ENCODE measurements at regions not wholly inside any gene's neighbourhood (a gene's known extent, or its start where the extent isn't known, plus 50 kb on each side); places are given as distances from the start of the nearest gene placed in this dataset.

DNA sequence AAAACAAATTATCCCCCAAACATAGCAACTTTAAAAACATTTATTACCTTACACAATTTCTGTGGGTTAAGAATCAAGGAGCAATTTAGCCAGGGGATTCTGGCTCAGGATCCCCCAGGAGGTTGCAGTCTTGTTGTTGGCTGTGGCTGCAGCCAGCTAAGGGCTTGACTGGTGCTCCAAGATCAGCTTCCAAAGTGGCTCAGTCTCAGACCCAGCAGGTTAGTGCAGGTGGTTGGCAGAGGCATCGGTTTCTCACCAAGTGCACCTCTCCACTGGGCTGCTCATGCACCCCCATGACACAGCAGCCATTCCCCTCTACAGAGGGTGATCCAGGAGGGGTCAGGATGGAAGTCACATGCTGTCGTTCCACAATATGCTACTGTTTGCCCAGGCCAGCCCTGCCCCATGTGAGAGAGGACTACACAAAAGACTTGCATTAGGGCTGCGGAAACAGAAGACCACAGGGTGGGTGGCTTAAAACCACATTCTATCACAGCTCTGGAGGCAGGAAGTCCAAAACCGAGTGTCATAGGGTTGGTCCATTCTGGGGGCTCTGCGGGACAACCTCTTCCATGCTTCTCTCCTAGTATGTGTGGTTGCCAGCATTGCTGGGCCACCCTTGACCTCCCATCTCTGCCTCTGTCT lies 125.8 kb downstream of the C6orf118 start:
- 78% methylated on average over 5 of the region's 5 CpGs for WGBS
- no peak overlapping the region for H3K4me3 ChIP-seq (ENCODE audit: insufficient read depth in 1 of 2, low read depth in 1 of 2, low read length in 2 of 2)
- DNase-seq: no peak
- H3K36me3 ChIP-seq (ENCODE audit: control insufficient read depth in 1 of 2, insufficient read depth in 2 of 2, low read depth in 1 of 2, low read length in 2 of 2): no peaks in the 10 kb centered on the region
- no peaks in the 10 kb centered on the region for H3K4me1 ChIP-seq (ENCODE audit: control insufficient read depth, insufficient read depth, low read depth, low read length)
- no peaks in the 10 kb centered on the region for H3K79me1 ChIP-seq (replicated peaks; ENCODE audit: low read length, poor library complexity, severe bottlenecking)
- peaks cover 0 to 4% of the 10 kb centered on the region in 2 experiments for H3K27me3 ChIP-seq (ENCODE audit: control insufficient read depth in 1 of 2, insufficient read depth in 1 of 2, low read length in 2 of 2)
- no peak overlapping the region for H4K8ac ChIP-seq (ENCODE audit: low read length)
- no peak overlapping the region for H2BK5ac ChIP-seq (ENCODE audit: low read depth, low read length, poor library complexity, severe bottlenecking)
- H2BK12ac ChIP-seq (ENCODE audit: low read length in 2 of 2): no peak overlapping the region
- H3K4ac ChIP-seq (ENCODE audit: low read depth in 1 of 2, low read length in 2 of 2): no peak overlapping the region
- no peak overlapping the region for H3K14ac ChIP-seq (ENCODE audit: low read length in 2 of 2)
- H2AK5ac ChIP-seq (ENCODE audit: low read length, severe bottlenecking): no peak overlapping the region
- H2AFZ ChIP-seq (ENCODE audit: low read depth, low read length): no peak overlapping the region
- H2BK15ac ChIP-seq (ENCODE audit: low read depth, poor library complexity, severe bottlenecking): no peak overlapping the region
- H3K9ac ChIP-seq (ENCODE audit: low read length): no peak overlapping the region
- no peak overlapping the region for H4K91ac ChIP-seq (ENCODE audit: low read length)
- H2BK120ac ChIP-seq (ENCODE audit: low read depth, low read length): no peak overlapping the region
- no peaks in the 10 kb centered on the region for H3K9me3 ChIP-seq (ENCODE audit: control insufficient read depth, low read length)
- H3K27ac ChIP-seq (ENCODE audit: low read length, poor library complexity, severe bottlenecking): no peak overlapping the region
- H3K18ac ChIP-seq (ENCODE audit: low read depth in 1 of 2, low read length in 2 of 2): no peak overlapping the region
- H3K23ac ChIP-seq (ENCODE audit: low read length in 2 of 2): no peak overlapping the region
- no peak overlapping the region for H3K4me2 ChIP-seq (ENCODE audit: low read length, poor library complexity, severe bottlenecking)

DNA sequence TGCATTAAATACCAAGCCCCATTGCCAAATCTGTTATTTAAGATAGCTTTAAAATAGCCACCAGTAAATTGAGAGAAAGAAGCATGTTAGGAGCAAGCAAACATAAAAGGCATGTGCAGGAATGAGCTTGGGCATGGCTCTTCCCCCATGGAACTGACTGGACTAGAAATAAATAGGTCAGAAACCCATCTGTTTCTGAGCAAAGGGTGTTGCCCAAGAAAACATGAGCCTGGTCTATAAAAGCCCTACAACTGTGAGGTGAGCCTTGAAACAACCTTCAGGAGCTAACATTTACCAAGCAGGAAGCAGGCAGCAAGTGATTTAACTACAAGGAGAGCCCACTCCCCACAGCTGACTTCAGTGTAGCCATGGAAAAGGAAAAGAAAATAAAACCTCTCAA lies 126.3 kb downstream of the C6orf118 start:
- Histone ChIP-seq H3K4me2 (ENCODE audit: low read length, poor library complexity, severe bottlenecking) (no peak overlapping the region), H3K27me3 (ENCODE audit: control insufficient read depth in 1 of 2, insufficient read depth in 1 of 2, low read length in 2 of 2) (peaks cover 0 to 2% of the 10 kb centered on the region in 2 experiments)

DNA sequence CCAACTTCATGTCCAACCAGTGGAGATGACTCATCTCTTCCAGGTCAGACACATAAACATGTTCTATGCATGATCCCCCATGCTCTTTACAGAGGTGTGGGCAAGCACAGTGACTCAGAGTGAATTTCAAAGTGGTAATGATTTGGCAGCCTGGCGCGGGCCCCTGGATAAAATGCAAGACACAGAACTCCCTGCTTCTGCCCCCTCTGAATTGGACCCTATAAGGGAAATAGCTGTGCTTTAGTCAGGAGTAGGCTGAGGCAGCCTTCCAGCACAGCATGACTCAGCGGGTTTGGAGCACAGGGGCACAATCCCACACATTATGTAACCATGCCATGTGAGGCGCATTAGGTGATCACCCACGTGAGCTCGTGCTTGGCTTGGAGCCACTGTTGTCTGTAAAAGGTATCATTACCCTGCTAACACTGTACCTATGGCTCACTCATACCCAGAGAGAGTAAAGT lies 127.4 kb downstream of the C6orf118 start:
- H3K18ac ChIP-seq (ENCODE audit: low read depth in 1 of 2, low read length in 2 of 2): no peak overlapping the region
- no peak overlapping the region for H2AK5ac ChIP-seq (ENCODE audit: low read length, severe bottlenecking)
- no peaks in the 10 kb centered on the region for H3K79me1 ChIP-seq (replicated peaks; ENCODE audit: low read length, poor library complexity, severe bottlenecking)
- no peak overlapping the region for H4K8ac ChIP-seq (ENCODE audit: low read length)
- H2BK12ac ChIP-seq (ENCODE audit: low read length in 2 of 2): no peak overlapping the region
- H2BK5ac ChIP-seq (ENCODE audit: low read depth, low read length, poor library complexity, severe bottlenecking): no peak overlapping the region
- H3K36me3 ChIP-seq (ENCODE audit: control insufficient read depth in 1 of 2, insufficient read depth in 2 of 2, low read depth in 1 of 2, low read length in 2 of 2): no peaks in the 10 kb centered on the region
- no peak overlapping the region for H3K9ac ChIP-seq (ENCODE audit: low read length)
- 89% methylated on average over 6 of the region's 6 CpGs for WGBS
- no peaks in the 10 kb centered on the region for H3K27me3 ChIP-seq (ENCODE audit: control insufficient read depth in 1 of 2, insufficient read depth in 1 of 2, low read length in 2 of 2)
- H3K14ac ChIP-seq (ENCODE audit: low read length in 2 of 2): no peak overlapping the region
- H2AFZ ChIP-seq (ENCODE audit: low read depth, low read length): no peak overlapping the region
- no peak for DNase-seq
- no peak overlapping the region for H2BK120ac ChIP-seq (ENCODE audit: low read depth, low read length)
- H3K4me2 ChIP-seq (ENCODE audit: low read length, poor library complexity, severe bottlenecking): no peak overlapping the region
- no peak overlapping the region for H4K91ac ChIP-seq (ENCODE audit: low read length)
- H3K4me3 ChIP-seq (ENCODE audit: insufficient read depth in 1 of 2, low read depth in 1 of 2, low read length in 2 of 2): no peak overlapping the region
- H3K27ac ChIP-seq (ENCODE audit: low read length, poor library complexity, severe bottlenecking): no peak overlapping the region
- H3K9me3 ChIP-seq (ENCODE audit: control insufficient read depth, low read length): no peaks in the 10 kb centered on the region
- H3K4ac ChIP-seq (ENCODE audit: low read depth in 1 of 2, low read length in 2 of 2): no peak overlapping the region
- H3K4me1 ChIP-seq (ENCODE audit: control insufficient read depth, insufficient read depth, low read depth, low read length): no peaks in the 10 kb centered on the region
- H3K23ac ChIP-seq (ENCODE audit: low read length in 2 of 2): no peak overlapping the region
- no peak overlapping the region for H2BK15ac ChIP-seq (ENCODE audit: low read depth, poor library complexity, severe bottlenecking)

More for the DNA sequence above, 126.3 kb downstream of the C6orf118 start:
- no peak overlapping the region for H4K8ac ChIP-seq (ENCODE audit: low read length)
- no peak for DNase-seq
- no peaks in the 10 kb centered on the region for H3K9me3 ChIP-seq (ENCODE audit: control insufficient read depth, low read length)
- no peak overlapping the region for H2AFZ ChIP-seq (ENCODE audit: low read depth, low read length)
- H2BK12ac ChIP-seq (ENCODE audit: low read length in 2 of 2): no peak overlapping the region
- no peak overlapping the region for H2BK15ac ChIP-seq (ENCODE audit: low read depth, poor library complexity, severe bottlenecking)
- no peak overlapping the region for H3K18ac ChIP-seq (ENCODE audit: low read depth in 1 of 2, low read length in 2 of 2)
- no peak overlapping the region for H3K27ac ChIP-seq (ENCODE audit: low read length, poor library complexity, severe bottlenecking)
- H2BK120ac ChIP-seq (ENCODE audit: low read depth, low read length): no peak overlapping the region
- H3K4me1 ChIP-seq (ENCODE audit: control insufficient read depth, insufficient read depth, low read depth, low read length): no peaks in the 10 kb centered on the region
- H3K79me1 ChIP-seq (replicated peaks; ENCODE audit: low read length, poor library complexity, severe bottlenecking): no peaks in the 10 kb centered on the region
- no peak overlapping the region for H3K4ac ChIP-seq (ENCODE audit: low read depth in 1 of 2, low read length in 2 of 2)
- H2BK5ac ChIP-seq (ENCODE audit: low read depth, low read length, poor library complexity, severe bottlenecking): no peak overlapping the region
- no peak overlapping the region for H3K9ac ChIP-seq (ENCODE audit: low read length)
- H2AK5ac ChIP-seq (ENCODE audit: low read length, severe bottlenecking): no peak overlapping the region
- H3K23ac ChIP-seq (ENCODE audit: low read length in 2 of 2): no peak overlapping the region
- H4K91ac ChIP-seq (ENCODE audit: low read length): no peak overlapping the region
- no peaks in the 10 kb centered on the region for H3K36me3 ChIP-seq (ENCODE audit: control insufficient read depth in 1 of 2, insufficient read depth in 2 of 2, low read depth in 1 of 2, low read length in 2 of 2)
- no peak overlapping the region for H3K4me3 ChIP-seq (ENCODE audit: insufficient read depth in 1 of 2, low read depth in 1 of 2, low read length in 2 of 2)
- H3K14ac ChIP-seq (ENCODE audit: low read length in 2 of 2): no peak overlapping the region

DNA sequence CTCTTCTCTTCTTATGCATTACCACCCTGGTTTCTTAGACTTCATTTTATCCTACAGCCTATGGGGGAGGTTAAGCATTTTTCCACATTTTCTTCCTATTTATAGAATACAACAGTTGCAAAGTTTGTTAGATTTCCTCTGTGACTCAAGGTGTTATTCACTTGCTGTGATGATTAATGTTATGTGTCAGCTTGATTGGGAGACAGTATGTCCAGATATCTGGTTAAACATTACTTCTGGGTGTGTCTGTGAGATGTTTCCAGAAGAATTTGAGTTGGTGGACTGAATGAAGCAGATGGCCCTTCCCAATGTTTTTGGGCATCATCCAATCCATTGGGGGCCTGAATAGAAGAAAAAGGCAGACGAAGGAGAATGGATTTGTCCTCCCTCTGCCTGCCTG lies 131.3 kb downstream of the C6orf118 start:
- no peak overlapping the region for H2BK5ac ChIP-seq (ENCODE audit: low read depth, low read length, poor library complexity, severe bottlenecking)
- peaks cover 3% of the 10 kb centered on the region for H3K9me3 ChIP-seq (ENCODE audit: control insufficient read depth, low read length)
- no peak overlapping the region for H2AK5ac ChIP-seq (ENCODE audit: low read length, severe bottlenecking)
- 60% methylated on average over 1 of the region's 1 CpG for WGBS
- no peak overlapping the region for H3K4me2 ChIP-seq (ENCODE audit: low read length, poor library complexity, severe bottlenecking)
- no peak overlapping the region for H2BK120ac ChIP-seq (ENCODE audit: low read depth, low read length)
- no peak for DNase-seq
- no peak overlapping the region for H3K4ac ChIP-seq (ENCODE audit: low read depth in 1 of 2, low read length in 2 of 2)
- no peaks in the 10 kb centered on the region for H3K36me3 ChIP-seq (ENCODE audit: control insufficient read depth in 1 of 2, insufficient read depth in 2 of 2, low read depth in 1 of 2, low read length in 2 of 2)
- H3K23ac ChIP-seq (ENCODE audit: low read length in 2 of 2): no peak overlapping the region
- H3K27ac ChIP-seq (ENCODE audit: low read length, poor library complexity, severe bottlenecking): no peak overlapping the region
- H3K4me3 ChIP-seq (ENCODE audit: insufficient read depth in 1 of 2, low read depth in 1 of 2, low read length in 2 of 2): no peak overlapping the region
- H3K4me1 ChIP-seq (ENCODE audit: control insufficient read depth, insufficient read depth, low read depth, low read length): no peaks in the 10 kb centered on the region
- no peaks in the 10 kb centered on the region for H3K27me3 ChIP-seq (ENCODE audit: control insufficient read depth in 1 of 2, insufficient read depth in 1 of 2, low read length in 2 of 2)
- H3K79me1 ChIP-seq (replicated peaks; ENCODE audit: low read length, poor library complexity, severe bottlenecking): no peaks in the 10 kb centered on the region
- no peak overlapping the region for H4K91ac ChIP-seq (ENCODE audit: low read length)
- H2AFZ ChIP-seq (ENCODE audit: low read depth, low read length): no peak overlapping the region
- no peak overlapping the region for H3K9ac ChIP-seq (ENCODE audit: low read length)
- H2BK15ac ChIP-seq (ENCODE audit: low read depth, poor library complexity, severe bottlenecking): no peak overlapping the region
- no peak overlapping the region for H4K8ac ChIP-seq (ENCODE audit: low read length)
- no peak overlapping the region for H3K18ac ChIP-seq (ENCODE audit: low read depth in 1 of 2, low read length in 2 of 2)
- H3K14ac ChIP-seq (ENCODE audit: low read length in 2 of 2): no peak overlapping the region
- no peak overlapping the region for H2BK12ac ChIP-seq (ENCODE audit: low read length in 2 of 2)
